ENCODE measurements at regions not wholly inside any gene's neighbourhood (a gene's known extent, or its start where the extent isn't known, plus 50 kb on each side); places are given as distances from the start of the nearest gene placed in this dataset.

- no peak overlapping the region for H2AFZ ChIP-seq (ENCODE audit: low read depth, low read length)
- TF ChIP-seq EZH2 (IDR thresholded peaks at IDR 0.05; ENCODE audit: borderline replicate concordance, low read depth, low read length, severe bottlenecking) (no peak), CTCF (IDR thresholded peaks at IDR 0.05; ENCODE audit: borderline replicate concordance, extremely low read depth, low read length, poor library complexity, severe bottlenecking) (no peak)
- no peaks in the 10 kb centered on the region for H3K4me1 ChIP-seq (ENCODE audit: insufficient read depth, low read length)
- ATAC-seq (ENCODE audit: insufficient read depth, low read depth), result no peak
- H3K79me2 ChIP-seq (ENCODE audit: insufficient read depth, low read length), result no peaks in the 10 kb centered on the region
- no peak for DNase-seq
- no peaks in the 10 kb centered on the region for H4K20me1 ChIP-seq (ENCODE audit: insufficient read depth, low read length)
- H3K27me3 ChIP-seq (ENCODE audit: insufficient read depth, low read length, poor library complexity), result no peaks in the 10 kb centered on the region
- H3K4me3 ChIP-seq (ENCODE audit: low read depth in 1 of 2, low read length in 2 of 2), result no peak overlapping the region
- H3K4me2 ChIP-seq (ENCODE audit: insufficient read depth, low read length), result no peak overlapping the region
- H3K27ac ChIP-seq (ENCODE audit: low read length), result no peak overlapping the region
- no peaks in the 10 kb centered on the region for H3K36me3 ChIP-seq (ENCODE audit: insufficient read depth, low read length)
- H3K9me3 ChIP-seq (ENCODE audit: insufficient read depth, low read length, severe bottlenecking), result no peaks in the 10 kb centered on the region
- H3K9ac ChIP-seq (ENCODE audit: low read depth, low read length), result no peak overlapping the region
These were observed 291.7 kb downstream of the USP46 start for GRCh38 chr4:52367282-52367830.

DNA sequence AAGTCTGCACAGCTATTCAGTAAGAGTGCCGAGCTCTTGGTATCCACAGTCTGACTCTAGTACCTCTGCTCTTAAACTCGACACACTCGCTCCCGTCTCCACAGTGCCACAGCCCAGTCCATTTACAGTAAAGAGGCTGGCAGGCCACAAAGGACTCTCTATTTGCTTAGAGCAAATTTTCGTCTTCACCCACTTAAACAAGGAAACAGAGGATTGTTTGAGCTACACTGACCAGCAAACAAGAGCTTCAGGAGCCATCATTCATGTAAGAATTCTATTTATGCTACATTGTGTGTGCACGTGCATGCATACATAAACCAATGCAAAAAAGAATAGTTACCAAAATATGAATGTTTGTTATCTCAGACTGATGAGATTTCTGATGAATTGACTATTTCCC, 290.2 kb downstream of the USP46 start:
- no peaks in the 10 kb centered on the region for H3K79me2 ChIP-seq (ENCODE audit: insufficient read depth, low read length)
- no peaks in the 10 kb centered on the region for H3K36me3 ChIP-seq (ENCODE audit: insufficient read depth, low read length)
- no peaks in the 10 kb centered on the region for H3K9me3 ChIP-seq (ENCODE audit: insufficient read depth, low read length, severe bottlenecking)
- no peak for TF ChIP-seq EZH2 (IDR thresholded peaks at IDR 0.05; ENCODE audit: borderline replicate concordance, low read depth, low read length, severe bottlenecking)
- TF ChIP-seq CTCF (IDR thresholded peaks at IDR 0.05; ENCODE audit: borderline replicate concordance, extremely low read depth, low read length, poor library complexity, severe bottlenecking), result no peak
- H3K4me1 ChIP-seq (ENCODE audit: insufficient read depth, low read length), result no peaks in the 10 kb centered on the region
- no peak overlapping the region for H2AFZ ChIP-seq (ENCODE audit: low read depth, low read length)
- H4K20me1 ChIP-seq (ENCODE audit: insufficient read depth, low read length), result no peaks in the 10 kb centered on the region
- no peaks in the 10 kb centered on the region for H3K27me3 ChIP-seq (ENCODE audit: insufficient read depth, low read length, poor library complexity)
- no peak overlapping the region for H3K4me3 ChIP-seq (ENCODE audit: low read depth in 1 of 2, low read length in 2 of 2)
- no peak overlapping the region for H3K9ac ChIP-seq (ENCODE audit: low read depth, low read length)
- H3K27ac ChIP-seq (ENCODE audit: low read length), result no peak overlapping the region
- DNase-seq, result no peak
- no peak overlapping the region for H3K4me2 ChIP-seq (ENCODE audit: insufficient read depth, low read length)
- no peak for ATAC-seq (ENCODE audit: insufficient read depth, low read depth)

GRCh38 chr4:52369649-52370048, 289.5 kb downstream of the USP46 start:
- Histone ChIP-seq H3K9ac (ENCODE audit: low read depth, low read length) (no peak overlapping the region), H3K4me3 (ENCODE audit: low read depth in 1 of 2, low read length in 2 of 2) (no peak overlapping the region), H3K27ac (ENCODE audit: low read length) (no peak overlapping the region)

More at GRCh38 chr4:52369649-52370048, 289.5 kb downstream of the USP46 start:
- no peak for TF ChIP-seq CTCF (IDR thresholded peaks at IDR 0.05; ENCODE audit: borderline replicate concordance, extremely low read depth, low read length, poor library complexity, severe bottlenecking)
- no peaks in the 10 kb centered on the region for H4K20me1 ChIP-seq (ENCODE audit: insufficient read depth, low read length)
- no peaks in the 10 kb centered on the region for H3K9me3 ChIP-seq (ENCODE audit: insufficient read depth, low read length, severe bottlenecking)
- DNase-seq (no peak), ATAC-seq (ENCODE audit: insufficient read depth, low read depth) (no peak)
- no peaks in the 10 kb centered on the region for H3K27me3 ChIP-seq (ENCODE audit: insufficient read depth, low read length, poor library complexity)
- H3K4me1 ChIP-seq (ENCODE audit: insufficient read depth, low read length), result no peaks in the 10 kb centered on the region
- H2AFZ ChIP-seq (ENCODE audit: low read depth, low read length), result no peak overlapping the region
- H3K36me3 ChIP-seq (ENCODE audit: insufficient read depth, low read length), result no peaks in the 10 kb centered on the region
- no peaks in the 10 kb centered on the region for H3K79me2 ChIP-seq (ENCODE audit: insufficient read depth, low read length)
- no peak overlapping the region for H3K4me2 ChIP-seq (ENCODE audit: insufficient read depth, low read length)

Measured in DND-41 (cell line).